ENCODE measurements at regions not wholly inside any gene's neighbourhood (a gene's known extent, or its start where the extent isn't known, plus 50 kb on each side); places are given as distances from the start of the nearest gene placed in this dataset.

GRCh38 chr10:118173296-118173695 is 126.6 kb upstream of the RAB11FIP2 start:
- FAIRE-seq: no peak
- TF ChIP-seq POLR2A (IDR thresholded peaks at IDR 0.05; ENCODE audit: low read depth, low read length): no peak
- no peak for TF ChIP-seq TAF1 (IDR thresholded peaks at IDR 0.05; ENCODE audit: borderline replicate concordance, low read depth, low read length)
- no peak for TF ChIP-seq POLR2AphosphoS5 (IDR thresholded peaks at IDR 0.05; ENCODE audit: low read depth, low read length)

GRCh38 chr10:118171861-118172260 is 125.1 kb upstream of the RAB11FIP2 start:
- DNase-seq (ENCODE audit: insufficient read length): no peak
- TF ChIP-seq POLR2A (IDR thresholded peaks at IDR 0.05; ENCODE audit: low read depth, low read length) (no peak), POLR2AphosphoS5 (IDR thresholded peaks at IDR 0.05; ENCODE audit: low read depth, low read length) (no peak), TAF1 (IDR thresholded peaks at IDR 0.05; ENCODE audit: borderline replicate concordance, low read depth, low read length) (no peak)
- no peak for FAIRE-seq

More at GRCh38 chr10:118173296-118173695, 126.6 kb upstream of the RAB11FIP2 start:
- no peak for DNase-seq (ENCODE audit: insufficient read length)

- no peak for FAIRE-seq
- no peak for DNase-seq (ENCODE audit: insufficient read length)
- TF ChIP-seq POLR2AphosphoS5 (IDR thresholded peaks at IDR 0.05; ENCODE audit: low read depth, low read length): no peak
- TF ChIP-seq POLR2A (IDR thresholded peaks at IDR 0.05; ENCODE audit: low read depth, low read length): no peak
- no peak for TF ChIP-seq TAF1 (IDR thresholded peaks at IDR 0.05; ENCODE audit: borderline replicate concordance, low read depth, low read length)
These were observed 120.4 kb upstream of the RAB11FIP2 start for GRCh38 chr10:118167056-118167700.

- FAIRE-seq (no peak), DNase-seq (ENCODE audit: insufficient read length) (no peak)
- TF ChIP-seq POLR2A (IDR thresholded peaks at IDR 0.05; ENCODE audit: low read depth, low read length) (no peak), POLR2AphosphoS5 (IDR thresholded peaks at IDR 0.05; ENCODE audit: low read depth, low read length) (no peak)
These were observed 116.5 kb upstream of the RAB11FIP2 start for GRCh38 chr10:118163217-118163616.

GRCh38 chr10:118161461-118162246 is 114.9 kb upstream of the RAB11FIP2 start:
- FAIRE-seq (no peak), DNase-seq (ENCODE audit: insufficient read length) (no peak)
- no peak for TF ChIP-seq POLR2AphosphoS5 (IDR thresholded peaks at IDR 0.05; ENCODE audit: low read depth, low read length)
- TF ChIP-seq TAF1 (IDR thresholded peaks at IDR 0.05; ENCODE audit: borderline replicate concordance, low read depth, low read length): no peak
- no peak for TF ChIP-seq POLR2A (IDR thresholded peaks at IDR 0.05; ENCODE audit: low read depth, low read length)

GRCh38 chr10:118153287-118153686 is 106.5 kb upstream of the RAB11FIP2 start:
- DNase-seq (ENCODE audit: insufficient read length): no peak
- no peak for TF ChIP-seq POLR2A (IDR thresholded peaks at IDR 0.05; ENCODE audit: low read depth, low read length)
- no peak for TF ChIP-seq POLR2AphosphoS5 (IDR thresholded peaks at IDR 0.05; ENCODE audit: low read depth, low read length)
- TF ChIP-seq TAF1 (IDR thresholded peaks at IDR 0.05; ENCODE audit: borderline replicate concordance, low read depth, low read length): no peak

GRCh38 chr10:118151461-118151860 is 104.7 kb upstream of the RAB11FIP2 start:
- DNase-seq (ENCODE audit: insufficient read length) (no peak), FAIRE-seq (no peak)
- TF ChIP-seq POLR2AphosphoS5 (IDR thresholded peaks at IDR 0.05; ENCODE audit: low read depth, low read length) (no peak), POLR2A (IDR thresholded peaks at IDR 0.05; ENCODE audit: low read depth, low read length) (no peak), TAF1 (IDR thresholded peaks at IDR 0.05; ENCODE audit: borderline replicate concordance, low read depth, low read length) (no peak)

More at GRCh38 chr10:118153287-118153686, 106.5 kb upstream of the RAB11FIP2 start:
- no peak for FAIRE-seq

- DNase-seq (ENCODE audit: insufficient read length): no peak
- no peak for FAIRE-seq
- TF ChIP-seq TAF1 (IDR thresholded peaks at IDR 0.05; ENCODE audit: borderline replicate concordance, low read depth, low read length) (no peak), POLR2AphosphoS5 (IDR thresholded peaks at IDR 0.05; ENCODE audit: low read depth, low read length) (no peak)
These were observed 101.5 kb upstream of the RAB11FIP2 start for GRCh38 chr10:118148247-118148646.

- FAIRE-seq: no peak
- no peak for TF ChIP-seq POLR2A (IDR thresholded peaks at IDR 0.05; ENCODE audit: low read depth, low read length)
- TF ChIP-seq TAF1 (IDR thresholded peaks at IDR 0.05; ENCODE audit: borderline replicate concordance, low read depth, low read length): no peak
- no peak for DNase-seq (ENCODE audit: insufficient read length)
These were observed 98.5 kb upstream of the RAB11FIP2 start for GRCh38 chr10:118145256-118145655.

- no peak for FAIRE-seq
- TF ChIP-seq TAF1 (IDR thresholded peaks at IDR 0.05; ENCODE audit: borderline replicate concordance, low read depth, low read length) (no peak), POLR2A (IDR thresholded peaks at IDR 0.05; ENCODE audit: low read depth, low read length) (no peak), POLR2AphosphoS5 (IDR thresholded peaks at IDR 0.05; ENCODE audit: low read depth, low read length) (no peak)
- no peak for DNase-seq (ENCODE audit: insufficient read length)
These were observed 94.7 kb upstream of the RAB11FIP2 start for GRCh38 chr10:118141471-118141870.

- FAIRE-seq (no peak), DNase-seq (ENCODE audit: insufficient read length) (no peak)
- TF ChIP-seq POLR2AphosphoS5 (IDR thresholded peaks at IDR 0.05; ENCODE audit: low read depth, low read length) (no peak), TAF1 (IDR thresholded peaks at IDR 0.05; ENCODE audit: borderline replicate concordance, low read depth, low read length) (no peak), POLR2A (IDR thresholded peaks at IDR 0.05; ENCODE audit: low read depth, low read length) (no peak)
These were observed 92.6 kb upstream of the RAB11FIP2 start for GRCh38 chr10:118139321-118139720.

- TF ChIP-seq POLR2AphosphoS5 (IDR thresholded peaks at IDR 0.05; ENCODE audit: low read depth, low read length) (no peak), TAF1 (IDR thresholded peaks at IDR 0.05; ENCODE audit: borderline replicate concordance, low read depth, low read length) (no peak), POLR2A (IDR thresholded peaks at IDR 0.05; ENCODE audit: low read depth, low read length) (no peak)
- no peak for DNase-seq (ENCODE audit: insufficient read length)
- FAIRE-seq: no peak
These were observed 81.9 kb upstream of the RAB11FIP2 start for GRCh38 chr10:118128675-118129074.
